SK-N-SH treated with all-trans-retinoic acid at 6 μM for 48 hours (cell line): ENCODE measurements at regions not wholly inside any gene's neighbourhood (a gene's known extent, or its start where the extent isn't known, plus 50 kb on each side); places are given as distances from the start of the nearest gene placed in this dataset.

Source experiments
- ATAC-seq: fragments of 200-7000 bp; cut with Tn5 transposase; 3 replicates; pipeline ENCODE4 v1.9.1; 2020; ENCODE audit warnings: mild to moderate bottlenecking, moderate library complexity
- ARNTL ChIP-seq: fragments of 450-650 bp; formaldehyde crosslinking; IDR thresholded peaks from 2 replicates; pipeline ENCODE4 v1.5.0; 2020; ENCODE audit warnings: low read depth, mild to moderate bottlenecking, moderate library complexity, borderline replicate concordance
- BACH2 ChIP-seq: fragments of 250-450 bp; sonication (Bioruptor Pico); IDR thresholded peaks from 2 replicates; pipeline ENCODE4 v1.9.0; 2021; ENCODE audit warnings: mild to moderate bottlenecking, borderline replicate concordance
- CSDC2 ChIP-seq: fragments of 250-450 bp; sonication (Bioruptor Pico); IDR thresholded peaks from 2 replicates; pipeline ENCODE4 v1.5.0; 2020; ENCODE audit warnings: mild to moderate bottlenecking, moderate library complexity
- ESRRG ChIP-seq: fragments of 250-450 bp; sonication (Bioruptor Pico); IDR thresholded peaks from 2 replicates; pipeline ENCODE4 v1.6.1; 2021; ENCODE audit warnings: mild to moderate bottlenecking
- GLIS3 ChIP-seq: fragments of 250-450 bp; sonication (Bioruptor Pico); IDR thresholded peaks from 2 replicates; pipeline ENCODE4 v1.5.0; 2020; ENCODE audit warnings: mild to moderate bottlenecking, moderate library complexity
- ISL1 ChIP-seq: fragments of 250-450 bp; sonication (Bioruptor Pico); IDR thresholded peaks from 2 replicates; pipeline ENCODE4 v2.1.2; 2022; ENCODE audit warnings: mild to moderate bottlenecking, moderate library complexity
- OSR1 ChIP-seq: fragments of 250-450 bp; sonication (Bioruptor Pico); IDR thresholded peaks from 2 replicates; pipeline ENCODE4 v1.8.0; 2022; ENCODE audit warnings: moderate library complexity, mild to moderate bottlenecking, inconsistent platforms
- PPARA ChIP-seq: fragments of 250-450 bp; sonication (Bioruptor Pico); IDR thresholded peaks from 2 replicates; pipeline ENCODE4 v1.5.0; 2020; ENCODE audit warnings: mild to moderate bottlenecking, borderline replicate concordance
- RARB ChIP-seq: fragments of 250-450 bp; sonication (Bioruptor Pico); IDR thresholded peaks from 2 replicates; pipeline ENCODE4 v1.8.0; 2021; ENCODE audit warnings: mild to moderate bottlenecking, moderate library complexity
- SNAI2 ChIP-seq: fragments of 250-450 bp; sonication (Bioruptor Pico); IDR thresholded peaks from 2 replicates; pipeline ENCODE4 v1.5.0; 2020; ENCODE audit warnings: mild to moderate bottlenecking, moderate library complexity
- TCF4 ChIP-seq: fragments of 250-450 bp; sonication (Bioruptor Pico); IDR thresholded peaks from 2 replicates; pipeline ENCODE4 v1.8.0; 2021; ENCODE audit warnings: mild to moderate bottlenecking, moderate library complexity, borderline replicate concordance
- TOX ChIP-seq: fragments of 250-450 bp; sonication (Bioruptor Pico); IDR thresholded peaks from 2 replicates; pipeline ENCODE4 v1.8.0; 2021; ENCODE audit warnings: mild to moderate bottlenecking, moderate library complexity, borderline replicate concordance
- ZC3H10 ChIP-seq: fragments of 250-450 bp; sonication (Bioruptor Pico); IDR thresholded peaks from 2 replicates; pipeline ENCODE4 v1.5.1; 2021; ENCODE audit warnings: mild to moderate bottlenecking, moderate library complexity
- ZFP30 ChIP-seq: fragments of 450-650 bp; formaldehyde crosslinking; IDR thresholded peaks from 2 replicates; pipeline ENCODE4 v1.5.0; 2022; ENCODE audit warnings: mild to moderate bottlenecking, moderate library complexity
- ZNF565 ChIP-seq: fragments of 450-650 bp; formaldehyde crosslinking; conservative IDR thresholded peaks from 2 replicates; pipeline ENCODE4 v1.5.0; 2020; ENCODE audit warnings: low read depth, mild to moderate bottlenecking, moderate library complexity
- ZNF8 ChIP-seq: fragments of 450-650 bp; formaldehyde crosslinking; IDR thresholded peaks from 2 replicates; pipeline ENCODE4 v1.5.0; 2020; ENCODE audit warnings: mild to moderate bottlenecking, moderate library complexity
- TF ChIP-seq, protein P1 (sequence below): fragments of 250-450 bp; sonication (Bioruptor Pico); IDR thresholded peaks from 2 replicates; pipeline ENCODE4 v1.5.1; 2021; ENCODE audit warnings: mild to moderate bottlenecking, moderate library complexity
- TF ChIP-seq, protein P2 (sequence below): fragments of 250-450 bp; sonication (Bioruptor Pico); IDR thresholded peaks from 2 replicates; pipeline ENCODE4 v1.8.0; 2021; ENCODE audit warnings: low read depth, mild to moderate bottlenecking, moderate library complexity, borderline replicate concordance
- TF ChIP-seq, protein P3 (sequence below): fragments of 250-450 bp; sonication (Bioruptor Pico); IDR thresholded peaks from 2 replicates; pipeline ENCODE4 v1.5.1; 2020; ENCODE audit warnings: low read depth, mild to moderate bottlenecking, moderate library complexity
- TF ChIP-seq, protein P4 (sequence below): fragments of 250-450 bp; sonication (Bioruptor Pico); IDR thresholded peaks from 2 replicates; pipeline ENCODE4 v1.8.0; 2020; ENCODE audit warnings: mild to moderate bottlenecking, moderate library complexity, borderline replicate concordance

DNA sequence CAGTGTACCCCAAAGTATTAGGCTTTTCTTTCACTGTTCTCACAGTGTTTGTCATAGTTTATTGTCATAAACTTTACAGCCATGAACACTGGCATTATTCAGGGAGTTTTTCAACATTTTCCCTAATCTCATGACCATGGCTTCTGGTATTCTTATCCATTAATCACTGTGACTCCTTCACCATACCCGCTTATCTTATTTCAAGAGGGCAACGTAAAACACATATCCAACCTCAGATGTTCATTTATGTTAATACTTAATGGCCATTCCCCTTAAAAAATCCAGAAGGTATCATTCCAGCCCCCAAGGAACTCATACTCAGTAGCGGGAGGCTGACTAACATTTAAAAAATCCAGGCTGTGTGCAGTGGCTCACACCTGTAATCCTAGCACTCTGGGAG lies 78.5 kb upstream of the RGS4 start:
- ATAC-seq: no peak
- TF ChIP-seq ESRRG (no peak), ISL1 (CRISPR knock-in tag) (no peak), ZNF8 (CRISPR knock-in tag) (no peak), ZC3H10 (CRISPR knock-in tag) (no peak), ZFP30 (no peak), PPARA (CRISPR knock-in tag) (no peak), RARB (CRISPR knock-in tag) (no peak)
- TF ChIP-seq, protein P1, sequence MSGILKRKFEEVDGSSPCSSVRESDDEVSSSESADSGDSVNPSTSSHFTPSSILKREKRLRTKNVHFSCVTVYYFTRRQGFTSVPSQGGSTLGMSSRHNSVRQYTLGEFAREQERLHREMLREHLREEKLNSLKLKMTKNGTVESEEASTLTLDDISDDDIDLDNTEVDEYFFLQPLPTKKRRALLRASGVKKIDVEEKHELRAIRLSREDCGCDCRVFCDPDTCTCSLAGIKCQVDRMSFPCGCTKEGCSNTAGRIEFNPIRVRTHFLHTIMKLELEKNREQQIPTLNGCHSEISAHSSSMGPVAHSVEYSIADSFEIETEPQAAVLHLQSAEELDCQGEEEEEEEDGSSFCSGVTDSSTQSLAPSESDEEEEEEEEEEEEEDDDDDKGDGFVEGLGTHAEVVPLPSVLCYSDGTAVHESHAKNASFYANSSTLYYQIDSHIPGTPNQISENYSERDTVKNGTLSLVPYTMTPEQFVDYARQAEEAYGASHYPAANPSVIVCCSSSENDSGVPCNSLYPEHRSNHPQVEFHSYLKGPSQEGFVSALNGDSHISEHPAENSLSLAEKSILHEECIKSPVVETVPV (CRISPR knock-in tag): no peak

DNA sequence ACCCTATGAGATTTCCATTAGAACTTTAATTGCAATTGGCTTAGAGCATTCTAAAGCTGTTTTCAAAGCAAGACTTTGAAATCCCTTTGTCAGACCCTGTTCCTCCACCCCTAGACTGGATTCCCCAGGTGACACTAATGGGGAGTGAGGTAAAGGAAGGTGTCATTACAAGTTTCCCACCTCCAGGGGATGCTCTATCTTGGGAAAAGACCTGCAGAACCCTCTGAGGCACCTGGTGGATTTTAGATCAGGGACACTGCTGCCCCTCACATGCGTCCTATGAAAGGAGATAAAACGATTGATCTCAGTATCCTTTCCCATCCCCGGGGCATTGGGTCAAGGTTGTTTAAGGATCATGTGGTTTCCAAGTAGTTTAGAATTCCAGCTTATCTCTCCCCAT lies 80.3 kb upstream of the RGS4 start:
- no peak for ATAC-seq
- no peak for TF ChIP-seq SNAI2 (CRISPR knock-in tag)
- TF ChIP-seq, protein P2, sequence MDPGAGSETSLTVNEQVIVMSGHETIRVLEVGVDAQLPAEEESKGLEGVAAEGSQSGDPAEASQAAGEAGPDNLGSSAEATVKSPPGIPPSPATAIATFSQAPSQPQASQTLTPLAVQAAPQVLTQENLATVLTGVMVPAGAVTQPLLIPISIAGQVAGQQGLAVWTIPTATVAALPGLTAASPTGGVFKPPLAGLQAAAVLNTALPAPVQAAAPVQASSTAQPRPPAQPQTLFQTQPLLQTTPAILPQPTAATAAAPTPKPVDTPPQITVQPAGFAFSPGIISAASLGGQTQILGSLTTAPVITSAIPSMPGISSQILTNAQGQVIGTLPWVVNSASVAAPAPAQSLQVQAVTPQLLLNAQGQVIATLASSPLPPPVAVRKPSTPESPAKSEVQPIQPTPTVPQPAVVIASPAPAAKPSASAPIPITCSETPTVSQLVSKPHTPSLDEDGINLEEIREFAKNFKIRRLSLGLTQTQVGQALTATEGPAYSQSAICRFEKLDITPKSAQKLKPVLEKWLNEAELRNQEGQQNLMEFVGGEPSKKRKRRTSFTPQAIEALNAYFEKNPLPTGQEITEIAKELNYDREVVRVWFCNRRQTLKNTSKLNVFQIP (CRISPR knock-in tag): no peak
- no peak for TF ChIP-seq TOX (CRISPR knock-in tag)
- TF ChIP-seq PPARA (CRISPR knock-in tag): no peak
- TF ChIP-seq ISL1 (CRISPR knock-in tag): no peak
- TF ChIP-seq ZC3H10 (CRISPR knock-in tag): no peak
- no peak for TF ChIP-seq CSDC2 (CRISPR knock-in tag)
- no peak for TF ChIP-seq BACH2 (CRISPR knock-in tag)
- no peak for TF ChIP-seq ZNF565
- TF ChIP-seq, protein P3, sequence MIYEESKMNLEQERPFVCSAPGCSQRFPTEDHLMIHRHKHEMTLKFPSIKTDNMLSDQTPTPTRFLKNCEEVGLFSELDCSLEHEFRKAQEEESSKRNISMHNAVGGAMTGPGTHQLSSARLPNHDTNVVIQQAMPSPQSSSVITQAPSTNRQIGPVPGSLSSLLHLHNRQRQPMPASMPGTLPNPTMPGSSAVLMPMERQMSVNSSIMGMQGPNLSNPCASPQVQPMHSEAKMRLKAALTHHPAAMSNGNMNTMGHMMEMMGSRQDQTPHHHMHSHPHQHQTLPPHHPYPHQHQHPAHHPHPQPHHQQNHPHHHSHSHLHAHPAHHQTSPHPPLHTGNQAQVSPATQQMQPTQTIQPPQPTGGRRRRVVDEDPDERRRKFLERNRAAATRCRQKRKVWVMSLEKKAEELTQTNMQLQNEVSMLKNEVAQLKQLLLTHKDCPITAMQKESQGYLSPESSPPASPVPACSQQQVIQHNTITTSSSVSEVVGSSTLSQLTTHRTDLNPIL (CRISPR knock-in tag): no peak
- no peak for TF ChIP-seq RARB (CRISPR knock-in tag)
- TF ChIP-seq, protein P1 (CRISPR knock-in tag): no peak
- TF ChIP-seq OSR1: no peak

DNA sequence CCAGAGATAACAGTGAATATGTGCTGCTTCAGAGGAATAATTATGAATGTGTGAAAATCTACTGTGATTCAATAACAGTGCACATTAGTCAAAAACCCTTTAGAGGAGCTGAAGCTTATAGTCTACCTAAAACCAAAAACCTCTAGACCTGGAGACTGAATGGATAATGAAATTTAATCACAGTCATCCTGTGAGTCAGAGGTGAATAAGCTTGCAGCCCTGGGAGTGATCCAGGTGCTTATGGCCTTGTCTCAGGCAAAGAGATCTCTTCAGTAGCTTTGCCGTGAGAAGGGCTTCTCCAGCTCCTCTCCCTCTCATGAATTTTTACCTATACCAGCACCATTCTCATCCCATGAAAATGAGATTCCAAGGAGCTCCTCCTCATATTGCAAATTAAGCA lies 81.3 kb upstream of the RGS4 start:
- TF ChIP-seq GLIS3 (CRISPR knock-in tag) (no peak), TCF4 (CRISPR knock-in tag) (no peak), ZNF8 (CRISPR knock-in tag) (no peak), SNAI2 (CRISPR knock-in tag) (no peak), ZC3H10 (CRISPR knock-in tag) (0 out of 2 replicates have a peak, but pooled peaks have one; percentile 20)
- ATAC-seq: peak; percentile 81

DNA sequence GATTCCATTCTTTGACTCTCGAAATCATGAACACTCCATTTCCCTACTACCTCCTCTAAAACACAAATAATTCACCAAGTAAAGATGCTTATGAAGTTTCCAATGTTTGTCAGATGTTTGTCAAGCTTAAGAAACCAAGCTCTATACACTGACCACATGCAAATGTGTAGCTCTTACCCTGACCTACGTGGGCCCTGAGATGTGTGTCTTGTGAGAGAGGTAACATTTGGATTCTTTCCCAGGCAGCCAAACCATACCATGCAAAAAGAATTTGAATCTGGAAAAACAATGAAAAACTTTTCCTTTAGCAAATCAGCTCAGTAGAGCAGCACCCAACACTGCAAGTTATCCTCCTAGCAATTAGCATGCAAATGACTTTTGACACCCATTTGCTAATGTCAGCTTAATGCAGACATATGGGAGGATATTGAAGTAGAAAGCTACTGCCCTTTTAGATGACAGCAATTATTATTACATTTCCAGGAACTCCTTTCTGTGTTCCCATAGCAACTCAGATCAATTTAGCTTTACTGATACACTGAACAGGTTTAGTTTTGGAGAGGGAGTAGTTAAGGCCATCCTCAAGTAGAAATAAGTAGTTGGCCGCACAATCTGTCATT lies 83.2 kb upstream of the RGS4 start:
- TF ChIP-seq ZNF8 (CRISPR knock-in tag): no peak
- TF ChIP-seq BACH2 (CRISPR knock-in tag): no peak
- TF ChIP-seq, protein P2 (CRISPR knock-in tag): no peak
- TF ChIP-seq ARNTL (CRISPR knock-in tag): no peak
- TF ChIP-seq SNAI2 (CRISPR knock-in tag): no peak
- TF ChIP-seq TCF4 (CRISPR knock-in tag): no peak
- TF ChIP-seq ZC3H10 (CRISPR knock-in tag): no peak
- TF ChIP-seq, protein P4, sequence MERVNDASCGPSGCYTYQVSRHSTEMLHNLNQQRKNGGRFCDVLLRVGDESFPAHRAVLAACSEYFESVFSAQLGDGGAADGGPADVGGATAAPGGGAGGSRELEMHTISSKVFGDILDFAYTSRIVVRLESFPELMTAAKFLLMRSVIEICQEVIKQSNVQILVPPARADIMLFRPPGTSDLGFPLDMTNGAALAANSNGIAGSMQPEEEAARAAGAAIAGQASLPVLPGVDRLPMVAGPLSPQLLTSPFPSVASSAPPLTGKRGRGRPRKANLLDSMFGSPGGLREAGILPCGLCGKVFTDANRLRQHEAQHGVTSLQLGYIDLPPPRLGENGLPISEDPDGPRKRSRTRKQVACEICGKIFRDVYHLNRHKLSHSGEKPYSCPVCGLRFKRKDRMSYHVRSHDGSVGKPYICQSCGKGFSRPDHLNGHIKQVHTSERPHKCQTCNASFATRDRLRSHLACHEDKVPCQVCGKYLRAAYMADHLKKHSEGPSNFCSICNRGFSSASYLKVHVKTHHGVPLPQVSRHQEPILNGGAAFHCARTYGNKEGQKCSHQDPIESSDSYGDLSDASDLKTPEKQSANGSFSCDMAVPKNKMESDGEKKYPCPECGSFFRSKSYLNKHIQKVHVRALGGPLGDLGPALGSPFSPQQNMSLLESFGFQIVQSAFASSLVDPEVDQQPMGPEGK (CRISPR knock-in tag): no peak
- TF ChIP-seq RARB (CRISPR knock-in tag): no peak
- no peak for TF ChIP-seq ZNF565
- TF ChIP-seq, protein P1 (CRISPR knock-in tag): no peak
- TF ChIP-seq PPARA (CRISPR knock-in tag): no peak
- TF ChIP-seq CSDC2 (CRISPR knock-in tag): no peak
- ATAC-seq: no peak
